Testis (tissue), 2 donors: ENCODE measurements at regions not wholly inside any gene's neighbourhood (a gene's known extent, or its start where the extent isn't known, plus 50 kb on each side); places are given as distances from the start of the nearest gene placed in this dataset.

Source experiments
- DNase-seq: peaks from one replicate; pipeline ENCODE4 v3.0.0-alpha.2; 2019
- H3K27ac ChIP-seq, 2 donors: fragments of 200-600 bp; sonication (generic); one replicate each; pipeline ENCODE4 v1.5.1; 2019
- H3K27me3 ChIP-seq: fragments of 200-600 bp; sonication (generic); one replicate; pipeline ENCODE4 v1.5.1; 2019
- H3K36me3 ChIP-seq: fragments of 200-600 bp; sonication (generic); one replicate; pipeline ENCODE4 v1.5.1; 2017; ENCODE audit warnings: low read depth; ENCODE audit errors: missing control alignments
- H3K4me1 ChIP-seq: fragments of 200-600 bp; sonication (generic); one replicate; pipeline ENCODE4 v1.5.1; 2019
- H3K4me3 ChIP-seq, 2 donors: fragments of 200-600 bp; sonication (generic); one replicate each; pipeline ENCODE4 v1.5.1; 2017 to 2019
- H3K9me3 ChIP-seq: fragments of 200-600 bp; sonication (generic); one replicate; pipeline ENCODE4 v1.5.1; 2017
- CTCF ChIP-seq, 3 experiments: fragments of 450-650 bp in 2 of 3; fragments of 200-600 bp in 1 of 3; sonication (generic) in 1 of 3; IDR thresholded peaks; one replicate each; pipeline ENCODE4 v1.5.1; 2016 to 2019; ENCODE audit warnings: antibody characterized with exemption in 3 of 3, mild to moderate bottlenecking in 2 of 3, moderate library complexity in 1 of 3
- POLR2A ChIP-seq: fragments of 450-650 bp; IDR thresholded peaks from one replicate; pipeline ENCODE4 v1.6.1; 2017; ENCODE audit warnings: antibody characterized with exemption, mild to moderate bottlenecking, moderate library complexity
- WGBS, 2 donors: methylation state at CpG; one replicate each; pipeline ENCODE4 v1.1.5; 2018; 5-methylcytosine and 5-hydroxymethylcytosine counted together
- intact Hi-C: fragments of 100-400 bp; cut with DNase I; formaldehyde crosslinking; loops from one replicate; pipeline ENCODE4 v1.15.1; 2023; ENCODE audit warnings: low total_unique reads

DNA sequence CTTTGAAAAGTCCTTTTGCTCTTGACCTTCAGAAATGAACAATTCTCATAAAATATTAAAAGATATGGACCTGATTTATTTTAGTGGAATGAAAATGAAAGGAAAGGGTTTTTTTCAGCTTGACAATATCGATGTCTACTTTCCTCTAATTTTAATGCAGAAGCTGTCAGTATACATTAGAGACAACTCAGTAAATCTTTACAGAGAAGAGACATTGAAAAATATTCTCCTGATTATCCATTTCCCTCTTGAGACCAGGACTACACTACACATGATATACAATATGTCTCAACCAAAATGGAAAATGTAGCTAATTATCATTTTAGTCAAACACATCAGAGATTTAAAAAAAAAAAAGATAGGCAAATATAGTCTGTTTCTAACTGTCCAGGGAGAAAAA lies 288.5 kb upstream of the NUDT12 start:
- Histone ChIP-seq H3K27ac (no peak overlapping the region), H3K4me3 (no peak overlapping the region), H3K27me3 (no peaks in the 10 kb centered on the region), H3K4me1 (no peaks in the 10 kb centered on the region), H3K36me3 (no peaks in the 10 kb centered on the region), H3K9me3 (no peaks in the 10 kb centered on the region)
- TF ChIP-seq CTCF (IDR thresholded peaks at IDR 0.05) (no peak), POLR2A (no peak)
- intact Hi-C loops = no loop called here
- DNase-seq = no peak
- 84 to 86% methylated on average over 1 of the region's 1 CpG for WGBS, 2 donors

GRCh38 chr5:103849934-103850333 lies 287.3 kb upstream of the NUDT12 start:
- H3K27me3 ChIP-seq = no peaks in the 10 kb centered on the region
- no peaks in the 10 kb centered on the region for H3K36me3 ChIP-seq
- 89 to 94% methylated on average over 3 of the region's 3 CpGs for WGBS, 2 donors
- no peaks in the 10 kb centered on the region for H3K9me3 ChIP-seq
- no peak overlapping the region for H3K27ac ChIP-seq
- no peak overlapping the region for H3K4me3 ChIP-seq
- no peak for DNase-seq
- TF ChIP-seq POLR2A (no peak), CTCF (IDR thresholded peaks at IDR 0.05) (no peak)
- intact Hi-C loops = no loop called here
- no peaks in the 10 kb centered on the region for H3K4me1 ChIP-seq

DNA sequence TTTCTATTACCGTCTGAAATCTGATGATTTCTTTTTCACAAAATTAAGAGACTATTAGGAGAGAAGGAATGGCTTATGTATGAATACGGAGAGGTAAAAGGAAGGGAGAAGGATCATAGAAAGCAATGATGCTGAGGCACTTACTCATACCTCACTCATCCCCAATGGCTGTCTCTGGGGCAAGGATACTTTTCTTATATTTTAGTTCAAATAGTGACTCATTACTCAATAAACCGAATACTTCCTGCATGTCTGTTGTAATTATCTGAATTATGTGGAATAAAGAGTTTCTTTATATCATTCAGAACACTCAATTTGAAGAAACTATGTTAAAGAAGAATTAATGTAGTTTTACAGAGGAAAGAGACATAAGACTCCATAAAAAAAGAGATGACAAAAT lies 284.5 kb upstream of the NUDT12 start:
- Histone ChIP-seq H3K27ac (no peak overlapping the region), H3K27me3 (no peaks in the 10 kb centered on the region), H3K36me3 (no peaks in the 10 kb centered on the region), H3K9me3 (no peaks in the 10 kb centered on the region), H3K4me3 (no peak overlapping the region), H3K4me1 (no peaks in the 10 kb centered on the region)
- no peak for DNase-seq
- 90 to 95% methylated on average over 3 of the region's 3 CpGs for WGBS, 2 donors
- intact Hi-C loops = no loop called here
- no peak for TF ChIP-seq CTCF (IDR thresholded peaks at IDR 0.05)
- TF ChIP-seq POLR2A = no peak

- Histone ChIP-seq H3K9me3 (no peaks in the 10 kb centered on the region), H3K27me3 (no peaks in the 10 kb centered on the region), H3K4me3 (no peak overlapping the region), H3K4me1 (no peaks in the 10 kb centered on the region), H3K27ac (no peak overlapping the region), H3K36me3 (no peaks in the 10 kb centered on the region)
- TF ChIP-seq POLR2A (no peak), CTCF (IDR thresholded peaks at IDR 0.05) (no peak)
- no peak for DNase-seq
- intact Hi-C loops = no loop called here
Observed at GRCh38 chr5:103842936-103843335, 280.3 kb upstream of the NUDT12 start.

DNA sequence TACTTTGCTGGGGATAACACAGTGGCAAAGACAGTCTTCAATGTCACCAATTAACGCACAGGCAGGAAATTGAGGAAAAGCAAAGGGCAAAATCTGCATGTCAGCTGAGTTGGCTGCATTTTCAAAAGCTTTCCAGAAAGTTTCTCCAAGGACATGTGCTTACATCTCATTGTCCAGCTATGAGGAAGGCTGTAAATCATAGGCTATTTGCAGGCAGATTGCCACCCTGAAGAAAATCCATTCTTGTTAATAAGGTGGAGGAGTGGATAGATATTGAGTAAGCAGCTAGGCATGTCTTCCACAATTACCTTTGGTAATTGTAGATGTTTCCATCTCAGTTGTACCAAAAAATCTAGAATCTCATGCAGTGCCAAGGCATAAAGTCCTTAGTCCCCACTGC lies 278.0 kb upstream of the NUDT12 start:
- Histone ChIP-seq H3K9me3 (no peaks in the 10 kb centered on the region), H3K27me3 (no peaks in the 10 kb centered on the region), H3K4me1 (no peaks in the 10 kb centered on the region), H3K36me3 (no peaks in the 10 kb centered on the region), H3K4me3 (no peak overlapping the region), H3K27ac (no peak overlapping the region)
- no peak for TF ChIP-seq CTCF (IDR thresholded peaks at IDR 0.05)
- no peak for TF ChIP-seq POLR2A
- DNase-seq = no peak
- intact Hi-C loops = no loop called here
- WGBS, 2 donors = 0 to 20% methylated on average over 1 of the region's 1 CpG
